ENCODE measurements at regions not wholly inside any gene's neighbourhood (a gene's known extent, or its start where the extent isn't known, plus 50 kb on each side); places are given as distances from the start of the nearest gene placed in this dataset.

GRCh38 chr7:80971225-80971624, 52.4 kb upstream of the SEMA3C start:
- no peak for DNase-seq
